ENCODE measurements at regions not wholly inside any gene's neighbourhood (a gene's known extent, or its start where the extent isn't known, plus 50 kb on each side); places are given as distances from the start of the nearest gene placed in this dataset.
"Not testable (repeated sequence)": the region's sequence is repeated elsewhere in the genome, so short reads cannot be mapped to it uniquely, and the experiment has no call there.

- Mint-ChIP-seq H3K9me3 (no peaks in the 10 kb centered on the region), H3K27ac (no peak overlapping the region), H3K36me3 (ENCODE audit: insufficient read depth in 1 of 3, low read depth in 3 of 3) (no peaks in the 10 kb centered on the region; a peak in 1 of 7 replicates), H3K4me3 (no peak overlapping the region), H3K4me1 (peaks cover 0 to 6% of the 10 kb centered on the region in 2 experiments; a peak in 2 of 4 replicates), H3K27me3 (ENCODE audit: low read depth) (no peaks in the 10 kb centered on the region)
- Histone ChIP-seq H2BK15ac (ENCODE audit: low read depth, low read length) (no peak overlapping the region), H4K20me1 (ENCODE audit: control insufficient read depth, insufficient read depth, insufficient read length) (no peaks in the 10 kb centered on the region), H3K27me3 (ENCODE audit: insufficient read depth, low read length) (no peaks in the 10 kb centered on the region), H3K9ac (ENCODE audit: extremely low read depth, insufficient read length, low read length) (no peak overlapping the region), H3K79me2 (ENCODE audit: insufficient read depth, low read length) (no peaks in the 10 kb centered on the region), H3K23ac (ENCODE audit: insufficient read length, low read depth, low read length) (no peak overlapping the region), H2BK120ac (ENCODE audit: low read depth, low read length, poor library complexity, severe bottlenecking) (no peak overlapping the region), H3K14ac (ENCODE audit: insufficient read depth, low read length) (no peak overlapping the region), H4K91ac (ENCODE audit: insufficient read length, low read depth, low read length) (no peak overlapping the region), H3K56ac (ENCODE audit: insufficient read length, low read depth, low read length) (no peak overlapping the region), H4K5ac (ENCODE audit: insufficient read length, low read depth, low read length) (no peak overlapping the region), H3K23me2 (ENCODE audit: insufficient read length, low read depth, low read length, poor library complexity, severe bottlenecking) (no peaks in the 10 kb centered on the region), H2BK12ac (ENCODE audit: insufficient read length, low read depth, low read length) (no peak overlapping the region), H3K4ac (ENCODE audit: low read depth, low read length) (no peak overlapping the region), H4K8ac (replicated peaks; ENCODE audit: insufficient read length, low read depth, low read length) (no peak overlapping the region), H2AFZ (ENCODE audit: low read length) (no peak overlapping the region), H3K4me2 (ENCODE audit: insufficient read depth, insufficient read length, low read length) (no peak overlapping the region), H3K18ac (ENCODE audit: insufficient read length, low read depth, low read length) (no peak overlapping the region), H3K4me1 (ENCODE audit: insufficient read depth, low read length) (peaks cover 2% of the 10 kb centered on the region; the same call in 1 of the 2 replicates), H3T11ph (ENCODE audit: low read length) (no peak overlapping the region), H2BK20ac (ENCODE audit: low read depth, low read length, poor library complexity, severe bottlenecking) (no peak overlapping the region), H2BK5ac (ENCODE audit: insufficient read length, low read length) (no peak overlapping the region), H3K79me1 (ENCODE audit: insufficient read depth, low read depth, low read length, poor library complexity, severe bottlenecking) (no peaks in the 10 kb centered on the region), H2AK5ac (ENCODE audit: insufficient read length, low read length) (no peak overlapping the region), H3K27ac (ENCODE audit: insufficient read length, low read depth, low read length) (no peak overlapping the region), H3K9me3 (ENCODE audit: control insufficient read depth, low read depth, low read length) (no peaks in the 10 kb centered on the region)
- no peak for TF ChIP-seq CTCF (conservative IDR thresholded peaks at IDR 0.05)
- no peak for DNase-seq
Measured at GRCh38 chr9:30630459-30630858, 1754.0 kb upstream of the ACO1 start.

- not testable (repeated sequence) for H3K27me3 ChIP-seq (ENCODE audit: insufficient read depth, low read length); H3K27ac ChIP-seq (ENCODE audit: insufficient read length, low read depth, low read length); H4K20me1 ChIP-seq (ENCODE audit: control insufficient read depth, insufficient read depth, insufficient read length); H4K5ac ChIP-seq (ENCODE audit: insufficient read length, low read depth, low read length); H3K4ac ChIP-seq (ENCODE audit: low read depth, low read length); H2BK5ac ChIP-seq (ENCODE audit: insufficient read length, low read length); H3K79me2 ChIP-seq (ENCODE audit: insufficient read depth, low read length); H2BK15ac ChIP-seq (ENCODE audit: low read depth, low read length); H3K27ac Mint-ChIP-seq; H3K23me2 ChIP-seq (ENCODE audit: insufficient read length, low read depth, low read length, poor library complexity, severe bottlenecking); H3K56ac ChIP-seq (ENCODE audit: insufficient read length, low read depth, low read length); H2AK5ac ChIP-seq (ENCODE audit: insufficient read length, low read length); H4K8ac ChIP-seq (replicated peaks; ENCODE audit: insufficient read length, low read depth, low read length); H3K14ac ChIP-seq (ENCODE audit: insufficient read depth, low read length); H3K18ac ChIP-seq (ENCODE audit: insufficient read length, low read depth, low read length); H3K4me1 Mint-ChIP-seq; H2BK20ac ChIP-seq (ENCODE audit: low read depth, low read length, poor library complexity, severe bottlenecking); H3K23ac ChIP-seq (ENCODE audit: insufficient read length, low read depth, low read length); H3K79me1 ChIP-seq (ENCODE audit: insufficient read depth, low read depth, low read length, poor library complexity, severe bottlenecking); H3K9me3 ChIP-seq (ENCODE audit: control insufficient read depth, low read depth, low read length); DNase-seq; H2BK12ac ChIP-seq (ENCODE audit: insufficient read length, low read depth, low read length); H3K27me3 Mint-ChIP-seq (ENCODE audit: low read depth); H3T11ph ChIP-seq (ENCODE audit: low read length); H3K4me1 ChIP-seq (ENCODE audit: insufficient read depth, low read length); H3K9ac ChIP-seq (ENCODE audit: extremely low read depth, insufficient read length, low read length); H2AFZ ChIP-seq (ENCODE audit: low read length); H3K4me2 ChIP-seq (ENCODE audit: insufficient read depth, insufficient read length, low read length); H2BK120ac ChIP-seq (ENCODE audit: low read depth, low read length, poor library complexity, severe bottlenecking); H4K91ac ChIP-seq (ENCODE audit: insufficient read length, low read depth, low read length); H3K4me3 Mint-ChIP-seq
- WGBS (ENCODE audit: extremely low coverage, insufficient read length, low lambda C conversion rate) = no CpG with 5 or more reads among the region's 6 CpGs
- Mint-ChIP-seq H3K9me3 (peaks cover 20 to 21% of the 10 kb centered on the region in 2 experiments), H3K36me3 (ENCODE audit: insufficient read depth in 1 of 3, low read depth in 3 of 3) (peaks cover 11 to 21% (median 12%) of the 10 kb centered on the region in 3 experiments)
Measured at GRCh38 chr9:30646639-30647038, 1737.8 kb upstream of the ACO1 start.

Data from H9 (cell line).